ENCODE measurements at regions not wholly inside any gene's neighbourhood (a gene's known extent, or its start where the extent isn't known, plus 50 kb on each side); places are given as distances from the start of the nearest gene placed in this dataset.

- TF ChIP-seq EP300 (IDR thresholded peaks at IDR 0.05; ENCODE audit: borderline replicate concordance in 1 of 2, low read depth in 2 of 2, low read length in 2 of 2) (no peak), PHF8 (conservative IDR thresholded peaks at IDR 0.05; ENCODE audit: low read depth, low read length) (no peak), RFX5 (IDR thresholded peaks at IDR 0.05; ENCODE audit: borderline replicate concordance, low read depth, low read length) (no peak), SIX5 (IDR thresholded peaks at IDR 0.05; ENCODE audit: low read depth, low read length) (no peak), CBX8 (IDR thresholded peaks at IDR 0.05; ENCODE audit: borderline replicate concordance, low read depth, low read length) (no peak), BCL11A (IDR thresholded peaks at IDR 0.05; ENCODE audit: low read depth in 2 of 2, low read length in 2 of 2) (no peak), KDM4A (IDR thresholded peaks at IDR 0.05; ENCODE audit: low read depth, low read length, severe bottlenecking) (no peak), JUND (IDR thresholded peaks at IDR 0.05; ENCODE audit: low read length) (no peak), CTBP2 (IDR thresholded peaks at IDR 0.05; ENCODE audit: borderline replicate concordance, insufficient read depth, insufficient read length, low read length) (no peak)
Measured at GRCh38 chr20:60330461-60330860, 372.2 kb downstream of the CDH26 start (continued).

Measured in H1 (cell line).